ENCODE measurements at regions not wholly inside any gene's neighbourhood (a gene's known extent, or its start where the extent isn't known, plus 50 kb on each side); places are given as distances from the start of the nearest gene placed in this dataset.
"Not testable (repeated sequence)": the region's sequence is repeated elsewhere in the genome, so short reads cannot be mapped to it uniquely, and the experiment has no call there.

DNA sequence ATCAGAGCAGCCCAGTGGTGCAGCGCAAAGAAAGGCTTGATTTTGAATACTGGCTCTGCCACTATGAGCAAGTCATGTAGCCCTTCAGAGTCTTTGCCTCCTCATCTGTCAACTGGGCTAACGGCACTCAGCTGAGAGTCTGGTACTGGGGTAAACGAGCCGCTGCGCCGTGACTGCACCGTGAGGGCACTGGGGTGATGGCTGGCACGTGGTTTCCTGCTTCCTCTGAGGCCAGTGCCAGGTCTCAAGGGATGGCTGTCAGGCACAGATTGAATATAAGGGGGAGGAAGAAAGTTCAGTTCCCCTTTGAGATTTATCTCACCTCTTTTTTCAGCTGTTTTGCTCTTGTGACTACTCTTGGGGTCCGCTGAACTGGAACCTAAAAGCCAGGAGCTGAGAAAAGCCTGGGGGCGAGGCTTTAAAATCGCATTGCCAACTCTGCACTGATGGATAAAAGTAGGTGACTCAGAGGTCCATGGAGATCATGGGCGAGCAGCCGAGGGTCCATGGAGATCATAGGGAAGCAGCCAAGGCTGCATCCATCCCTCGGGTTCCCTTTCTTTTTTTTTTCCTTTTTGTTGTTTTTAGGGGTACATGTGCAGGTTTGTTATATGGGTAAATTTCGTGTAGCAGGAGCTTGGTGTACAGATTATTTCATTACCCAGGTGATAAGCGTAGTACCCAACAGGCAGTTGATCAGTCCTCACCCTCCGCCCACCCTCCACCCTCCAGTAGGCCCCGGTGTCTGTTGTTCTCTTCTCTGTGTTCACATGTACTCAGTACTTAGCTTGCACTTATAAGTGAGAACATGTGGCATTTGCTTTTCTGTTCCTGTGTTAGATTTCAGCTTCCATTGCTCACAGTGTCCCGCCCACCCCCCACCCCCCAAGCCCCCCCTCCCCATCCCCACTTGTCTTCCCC, 114.3 kb downstream of the SPP2 start:
- POLR2A ChIA-PET: no interaction called here
- no peak for DNase-seq

DNA sequence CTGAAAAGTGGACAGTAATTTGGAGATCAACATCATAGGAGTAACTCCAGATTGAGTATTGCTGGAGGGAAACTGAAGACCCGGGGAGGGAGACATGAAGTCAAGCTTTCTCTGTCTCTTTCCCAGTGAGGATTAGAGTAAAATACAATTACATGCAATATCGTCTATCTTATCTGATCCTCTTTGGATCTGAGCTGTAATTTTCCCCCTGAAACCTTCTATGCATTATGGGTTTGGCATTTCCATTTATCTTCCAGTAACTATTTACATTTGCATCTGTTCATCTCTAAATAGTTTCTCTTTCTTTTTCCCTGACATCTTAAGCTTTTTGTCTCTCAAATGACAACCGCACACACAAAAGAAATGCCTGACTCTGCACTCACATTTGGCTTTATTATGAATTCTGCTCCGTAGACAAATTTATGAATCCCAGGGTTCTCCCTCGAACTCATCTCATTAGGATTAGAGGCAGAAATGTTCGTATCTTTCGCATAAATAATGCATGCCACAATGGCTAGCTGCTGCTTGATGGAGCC, 113.1 kb downstream of the SPP2 start:
- POLR2A ChIA-PET: no interaction called here
- ATAC-seq (ENCODE audit: low read depth): no peak
- no peak for DNase-seq
- Mint-ChIP-seq H3K9me3 (peaks cover 1% of the 10 kb centered on the region), H3K36me3 (no peaks in the 10 kb centered on the region), H3K4me1 (peaks cover 18% of the 10 kb centered on the region), H3K27me3 (no peaks in the 10 kb centered on the region), H3K4me3 (peak overlapping the region; percentile 25), H3K27ac (peak overlapping the region; percentile 55)

More for the DNA sequence above, 114.3 kb downstream of the SPP2 start:
- Mint-ChIP-seq H3K9me3 (no peaks in the 10 kb centered on the region), H3K4me1 (peaks cover 16% of the 10 kb centered on the region), H3K27me3 (no peaks in the 10 kb centered on the region), H3K27ac (no peak overlapping the region), H3K4me3 (no peak overlapping the region), H3K36me3 (no peaks in the 10 kb centered on the region)
- peak; percentile 78 for ATAC-seq (ENCODE audit: low read depth)

DNA sequence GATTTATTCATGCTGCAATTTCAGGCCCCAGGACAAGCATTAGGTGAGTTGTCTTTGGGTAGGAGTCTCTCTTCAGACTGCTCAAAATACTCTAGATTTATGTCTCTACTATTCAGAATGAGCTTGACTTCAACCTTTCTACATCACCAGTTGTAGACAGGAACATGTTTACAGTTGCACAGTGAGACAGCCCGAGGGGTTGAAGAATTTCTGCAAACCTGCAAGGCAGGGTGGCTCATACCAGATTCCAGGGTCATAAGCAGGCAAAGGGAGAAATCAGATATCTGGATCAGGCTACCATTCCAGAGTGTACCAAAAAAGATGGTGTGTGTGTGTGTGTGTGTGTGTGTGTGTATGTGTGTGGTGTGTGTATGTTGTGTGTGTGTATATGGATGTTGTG, 112.4 kb downstream of the SPP2 start:
- H3K4me3 Mint-ChIP-seq: no peak overlapping the region
- ATAC-seq (ENCODE audit: low read depth) (no peak), DNase-seq (no peak)
- H3K9me3 Mint-ChIP-seq: peaks cover 4% of the 10 kb centered on the region
- no peak overlapping the region for H3K27ac Mint-ChIP-seq
- H3K4me1 Mint-ChIP-seq: peaks cover 21% of the 10 kb centered on the region
- POLR2A ChIA-PET: no interaction called here
- no peaks in the 10 kb centered on the region for H3K36me3 Mint-ChIP-seq
- peaks cover 5% of the 10 kb centered on the region for H3K27me3 Mint-ChIP-seq

DNA sequence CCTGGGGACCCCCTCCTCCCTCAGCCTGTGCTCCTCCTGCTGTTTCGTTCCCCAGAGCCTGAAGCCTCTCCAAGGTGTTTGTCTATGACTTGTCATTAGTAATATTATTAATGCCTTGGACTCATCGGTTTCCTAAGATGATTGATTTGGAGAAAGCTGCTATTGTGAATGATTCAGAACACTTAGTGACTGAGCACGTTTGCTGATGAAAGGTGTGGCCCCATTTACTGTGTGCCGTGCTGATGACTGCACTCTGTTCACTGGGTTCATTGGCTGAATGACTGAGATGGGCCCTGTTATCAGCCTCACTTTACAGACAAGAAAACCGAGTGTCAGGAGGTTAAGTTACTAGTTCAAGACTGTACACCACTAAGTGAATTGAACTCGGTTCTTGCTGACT, 111.4 kb downstream of the SPP2 start:
- POLR2A ChIA-PET: no interaction called here
- Mint-ChIP-seq H3K4me1 (peaks cover 21% of the 10 kb centered on the region), H3K9me3 (peaks cover 4% of the 10 kb centered on the region), H3K4me3 (no peak overlapping the region), H3K27me3 (peaks cover 5% of the 10 kb centered on the region), H3K27ac (no peak overlapping the region), H3K36me3 (no peaks in the 10 kb centered on the region)
- ATAC-seq (ENCODE audit: low read depth): no peak
- no peak for DNase-seq

- Mint-ChIP-seq H3K4me3 (no peak overlapping the region), H3K9me3 (peaks cover 4% of the 10 kb centered on the region), H3K4me1 (peaks cover 10% of the 10 kb centered on the region), H3K27ac (no peak overlapping the region), H3K36me3 (no peaks in the 10 kb centered on the region), H3K27me3 (peaks cover 7% of the 10 kb centered on the region)
- POLR2A ChIA-PET: no interaction called here
- ATAC-seq (ENCODE audit: low read depth) (no peak), DNase-seq (no peak)
These were observed 108.3 kb downstream of the SPP2 start for GRCh38 chr2:234158812-234159211.

DNA sequence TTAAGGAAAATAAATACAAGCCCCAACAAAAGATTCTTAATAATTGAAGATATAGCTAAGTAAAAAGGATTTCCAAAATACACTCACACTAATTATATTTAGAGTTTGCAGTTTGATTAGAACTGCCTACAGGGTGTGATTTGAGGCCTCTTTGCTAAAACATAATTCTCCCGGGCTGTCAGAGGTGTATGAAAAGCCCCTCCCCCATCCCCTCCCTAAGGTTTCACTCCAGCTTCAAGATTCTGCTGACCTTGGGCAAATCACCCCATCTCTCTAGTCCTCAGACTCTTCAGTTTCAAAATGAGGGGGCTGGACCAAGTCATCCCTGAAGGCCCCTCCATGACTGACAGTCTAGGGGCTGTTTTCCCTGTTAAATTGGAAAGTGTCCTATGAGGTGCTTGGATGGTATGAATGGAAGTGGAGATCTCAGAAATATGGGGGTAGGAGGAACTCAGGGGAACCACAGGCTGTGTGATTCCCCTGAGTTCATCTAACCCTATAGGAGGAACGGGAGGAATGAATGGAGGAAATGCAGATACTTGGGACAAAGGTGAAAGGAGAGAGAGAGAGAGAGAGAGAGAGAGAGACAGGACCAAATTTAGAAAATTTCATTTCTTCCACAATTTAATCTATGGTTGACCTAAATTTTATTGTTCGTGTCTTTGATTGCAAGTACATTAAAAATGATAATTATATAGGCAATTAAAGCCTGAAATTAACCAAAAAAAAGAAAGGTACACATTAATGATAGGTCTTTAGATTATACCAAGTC, 107.5 kb downstream of the SPP2 start:
- H3K36me3 Mint-ChIP-seq: no peaks in the 10 kb centered on the region
- ATAC-seq (ENCODE audit: low read depth) (no peak), DNase-seq (no peak)
- peaks cover 7% of the 10 kb centered on the region for H3K27me3 Mint-ChIP-seq
- H3K4me1 Mint-ChIP-seq: peaks cover 5% of the 10 kb centered on the region
- H3K9me3 Mint-ChIP-seq: peaks cover 4% of the 10 kb centered on the region
- H3K4me3 Mint-ChIP-seq: no peak overlapping the region
- H3K27ac Mint-ChIP-seq: no peak overlapping the region
- POLR2A ChIA-PET: no interaction called here

DNA sequence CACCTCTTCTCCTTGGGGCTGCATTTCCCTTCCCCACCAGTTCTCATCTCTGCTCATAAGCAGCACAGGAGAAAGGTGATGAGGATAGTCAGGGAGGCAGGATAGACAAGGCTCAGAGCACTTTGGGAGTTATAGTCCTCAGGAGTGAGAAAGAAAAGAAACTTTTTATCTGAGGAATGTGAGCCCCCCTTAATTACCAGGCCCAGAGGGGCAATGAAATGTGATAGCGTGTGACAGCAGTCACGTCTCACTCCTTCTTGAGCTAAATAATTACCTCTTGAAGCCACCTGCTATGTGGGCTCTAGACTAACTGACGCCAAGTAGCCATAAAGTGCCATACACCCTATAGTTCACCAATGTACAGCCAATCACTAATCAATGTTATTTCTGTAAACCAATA, 105.8 kb downstream of the SPP2 start:
- peaks cover 5% of the 10 kb centered on the region for H3K4me1 Mint-ChIP-seq
- H3K27ac Mint-ChIP-seq: no peak overlapping the region
- no peaks in the 10 kb centered on the region for H3K36me3 Mint-ChIP-seq
- H3K4me3 Mint-ChIP-seq: no peak overlapping the region
- POLR2A ChIA-PET: no interaction called here
- no peak for DNase-seq
- H3K9me3 Mint-ChIP-seq: peaks cover 8% of the 10 kb centered on the region
- peaks cover 7% of the 10 kb centered on the region for H3K27me3 Mint-ChIP-seq
- ATAC-seq (ENCODE audit: low read depth): no peak

DNA sequence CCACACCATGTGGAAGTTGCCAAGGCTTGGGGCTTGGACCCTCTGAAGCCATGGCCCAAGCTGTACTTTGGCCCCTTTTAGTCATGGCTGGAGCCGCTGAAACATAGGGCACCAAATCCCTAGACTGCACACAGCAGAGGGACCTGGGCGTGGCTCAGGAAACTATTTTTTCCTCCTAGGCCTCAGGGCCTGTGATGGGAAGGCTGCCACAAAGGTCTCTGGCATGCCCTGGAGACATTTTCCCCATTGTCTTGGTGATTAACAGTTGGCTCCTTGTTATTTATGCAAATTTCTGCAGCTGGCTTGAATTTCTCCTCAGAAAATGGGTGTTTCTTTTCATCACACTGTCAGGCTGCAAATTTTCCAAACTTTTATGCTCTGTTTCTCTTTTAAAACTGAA, 102.3 kb downstream of the SPP2 start:
- H3K9me3 Mint-ChIP-seq; H3K27ac Mint-ChIP-seq; H3K27me3 Mint-ChIP-seq; H3K36me3 Mint-ChIP-seq; DNase-seq; H3K4me1 Mint-ChIP-seq; ATAC-seq (ENCODE audit: low read depth); POLR2A ChIA-PET; H3K4me3 Mint-ChIP-seq: not testable (repeated sequence)

DNA sequence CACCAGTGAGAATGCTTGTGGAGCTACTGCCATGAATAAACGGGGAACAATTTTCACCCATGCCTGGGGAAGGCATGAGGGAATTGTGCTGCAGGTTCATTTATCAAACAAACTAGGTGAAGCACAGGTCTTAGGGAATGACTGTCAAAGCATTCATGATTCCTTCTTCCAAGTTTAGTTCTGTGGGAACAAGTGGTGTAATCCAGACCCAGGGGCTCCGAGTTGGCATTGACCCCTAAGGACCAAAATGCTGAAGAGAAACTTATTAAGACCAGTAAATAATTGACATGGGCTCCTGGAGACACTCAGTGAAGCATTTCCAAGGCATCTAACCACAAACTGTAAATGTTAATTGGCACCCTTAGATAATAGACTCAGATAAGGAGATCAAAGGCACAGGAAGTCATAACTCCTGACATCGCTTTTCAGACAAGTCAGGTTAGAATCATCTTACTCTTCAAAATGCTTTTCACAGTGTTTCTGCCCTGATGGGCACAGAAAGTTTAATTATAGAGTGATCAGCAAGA, 96.9 kb downstream of the SPP2 start:
- Mint-ChIP-seq H3K9me3 (peaks cover 6% of the 10 kb centered on the region), H3K27me3 (no peaks in the 10 kb centered on the region), H3K4me1 (peaks cover 23% of the 10 kb centered on the region), H3K4me3 (peak overlapping the region; percentile 43), H3K36me3 (peaks cover 4% of the 10 kb centered on the region), H3K27ac (peak overlapping the region; percentile 63)
- ATAC-seq (ENCODE audit: low read depth) (peak; percentile 76), DNase-seq (no peak)
- POLR2A ChIA-PET: interaction anchor here (0.9 kb wide), 1 partner anchor 144 kb away, joined by 3 read pairs; no protein-coding TSS in a partner anchor

DNA sequence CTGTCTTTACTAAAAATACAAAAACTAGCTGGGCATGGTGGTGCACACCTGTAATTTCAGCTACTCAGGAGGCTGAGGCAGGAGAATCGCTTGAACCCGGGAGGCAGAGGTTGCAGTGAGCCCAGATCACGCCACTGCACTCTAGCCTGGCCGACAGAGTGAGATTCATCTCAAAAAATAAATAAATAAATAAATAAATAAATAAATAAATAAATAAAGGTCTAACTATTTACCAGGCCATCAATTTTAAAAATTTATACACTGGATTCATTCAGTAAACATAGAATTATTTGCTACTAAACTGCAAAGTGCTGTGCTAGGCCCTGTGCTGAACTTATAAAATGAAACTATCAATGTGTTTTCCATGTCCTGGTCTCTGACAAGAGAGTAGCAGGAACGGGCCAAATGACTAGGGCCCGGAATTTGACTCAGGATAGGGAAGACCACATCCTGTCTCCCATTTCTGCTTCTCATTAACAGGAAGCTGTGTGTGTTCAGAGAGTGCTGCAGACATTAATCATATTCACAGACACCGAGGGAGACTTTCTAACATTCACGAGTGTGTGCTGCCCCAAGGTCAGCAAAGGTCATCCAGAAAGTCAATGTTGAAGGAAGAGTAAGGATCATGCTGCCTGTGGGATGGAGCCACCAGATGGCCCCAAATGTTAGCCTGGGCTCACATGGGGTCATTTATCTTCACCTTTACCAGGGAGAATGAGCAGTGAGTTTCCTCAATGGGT, 95.8 kb downstream of the SPP2 start:
- no peak for DNase-seq
- POLR2A ChIA-PET: interaction anchor here (0.6 to 0.9 kb wide), 2 partner anchors 145 to 305 kb away, joined by 3 read pairs; no protein-coding TSS in a partner anchor
- H3K4me1 Mint-ChIP-seq: peaks cover 25% of the 10 kb centered on the region
- no peaks in the 10 kb centered on the region for H3K27me3 Mint-ChIP-seq
- peaks cover 5% of the 10 kb centered on the region for H3K36me3 Mint-ChIP-seq
- no peak for ATAC-seq (ENCODE audit: low read depth)
- H3K4me3 Mint-ChIP-seq: peak overlapping the region; percentile 56
- H3K27ac Mint-ChIP-seq: peak overlapping the region; percentile 49
- H3K9me3 Mint-ChIP-seq: peaks cover 2% of the 10 kb centered on the region

DNA sequence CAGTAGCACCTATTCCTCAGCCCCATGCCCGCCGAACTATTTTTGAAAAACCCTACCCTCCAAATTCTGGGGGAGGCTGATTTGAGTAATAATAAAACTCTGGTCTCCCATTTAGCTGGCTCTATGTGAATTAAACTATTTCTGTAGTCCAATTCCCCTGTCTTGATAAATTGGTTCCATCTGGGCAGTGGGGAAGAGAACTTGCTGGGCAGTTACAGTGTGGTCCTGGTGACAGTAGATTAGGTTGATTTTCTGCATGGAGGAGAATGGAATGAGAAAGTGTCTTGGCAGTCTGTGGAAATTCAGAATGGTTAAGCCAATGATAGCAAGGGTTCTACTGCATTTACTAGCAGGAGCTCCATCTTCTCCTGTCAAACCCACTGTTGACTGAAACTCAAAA, 95.0 kb downstream of the SPP2 start:
- Mint-ChIP-seq H3K27me3 (no peaks in the 10 kb centered on the region), H3K9me3 (peaks cover 2% of the 10 kb centered on the region), H3K4me1 (peaks cover 25% of the 10 kb centered on the region), H3K4me3 (no peak overlapping the region), H3K36me3 (peaks cover 4% of the 10 kb centered on the region), H3K27ac (no peak overlapping the region)
- DNase-seq (no peak), ATAC-seq (ENCODE audit: low read depth) (no peak)
- POLR2A ChIA-PET: no interaction called here

DNA sequence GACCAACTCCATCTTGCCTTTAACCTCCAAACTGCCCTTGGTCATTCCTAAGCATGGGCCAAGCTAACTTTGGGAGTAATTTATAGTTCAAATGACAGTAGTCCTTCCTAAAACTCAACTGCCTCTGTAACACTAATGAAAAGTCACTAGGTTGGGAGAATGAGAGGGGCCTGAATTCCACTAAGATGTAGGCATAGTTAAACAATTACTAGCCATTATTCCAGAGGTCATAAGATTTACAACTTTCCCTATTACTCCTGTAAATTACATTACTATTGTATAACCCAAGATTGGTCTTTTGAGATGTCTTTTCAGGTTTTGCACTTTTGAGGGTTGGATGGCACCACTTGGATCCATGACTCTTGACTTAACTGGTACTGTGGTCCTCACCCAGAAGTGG, 94.6 kb downstream of the SPP2 start:
- peaks cover 2% of the 10 kb centered on the region for H3K9me3 Mint-ChIP-seq
- no peaks in the 10 kb centered on the region for H3K27me3 Mint-ChIP-seq
- POLR2A ChIA-PET: no interaction called here
- DNase-seq (no peak), ATAC-seq (ENCODE audit: low read depth) (no peak)
- H3K4me3 Mint-ChIP-seq: no peak overlapping the region
- H3K36me3 Mint-ChIP-seq: peaks cover 4% of the 10 kb centered on the region
- H3K27ac Mint-ChIP-seq: no peak overlapping the region
- H3K4me1 Mint-ChIP-seq: peaks cover 25% of the 10 kb centered on the region

DNA sequence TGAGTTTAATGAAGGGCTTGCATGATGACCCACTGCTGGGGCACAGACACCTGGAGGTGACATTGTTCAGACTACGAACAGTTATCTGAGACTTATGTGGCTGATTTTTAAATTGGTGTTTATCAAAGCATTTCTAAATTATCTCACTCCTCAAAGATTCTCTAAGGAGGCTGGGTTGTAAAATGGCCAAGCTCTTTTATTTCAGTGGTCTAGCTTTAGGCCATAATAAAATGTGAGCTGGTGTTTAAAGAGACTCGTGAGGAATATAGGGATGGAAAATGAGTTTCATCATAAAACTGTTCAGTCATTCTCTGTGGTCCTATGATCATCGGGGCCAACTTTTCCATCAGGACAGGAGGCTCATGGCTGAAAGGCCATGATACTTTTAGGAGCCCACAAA, 93.4 kb downstream of the SPP2 start:
- H3K27me3 Mint-ChIP-seq: no peaks in the 10 kb centered on the region
- ATAC-seq (ENCODE audit: low read depth) (no peak), DNase-seq (no peak)
- H3K9me3 Mint-ChIP-seq: no peaks in the 10 kb centered on the region
- no peak overlapping the region for H3K4me3 Mint-ChIP-seq
- H3K36me3 Mint-ChIP-seq: peaks cover 4% of the 10 kb centered on the region
- no peak overlapping the region for H3K27ac Mint-ChIP-seq
- H3K4me1 Mint-ChIP-seq: peaks cover 24% of the 10 kb centered on the region
- POLR2A ChIA-PET: interaction anchor here (0.6 kb wide), 1 partner anchor 48 kb away, joined by 4 read pairs; no protein-coding TSS in a partner anchor

Data from activated naive CD8-positive, alpha-beta T cell treated with anti-CD3 and anti-CD28 coated beads, Interleukin-2, amount 10 ng/mL, durations not matched to agents 7 days and 5 days (primary cell).